GM23338 (cell line): ENCODE measurements at regions not wholly inside any gene's neighbourhood (a gene's known extent, or its start where the extent isn't known, plus 50 kb on each side); places are given as distances from the start of the nearest gene placed in this dataset.

Experiments used
- ATAC-seq: fragments of 200-7000 bp; cut with Tn5 transposase; 3 replicates; pipeline ENCODE4 v1.9.1; 2020
- DNase-seq: peaks from one replicate; pipeline ENCODE4 v3.0.0-alpha.2; 2015; ENCODE audit warnings: low spot score
- H2AFZ ChIP-seq: fragments of 200-600 bp; sonication (generic); 2 replicates; pipeline ENCODE4 v1.8.0; 2016; ENCODE audit warnings: antibody characterized with exemption, mild to moderate bottlenecking, moderate library complexity
- H3F3A ChIP-seq: fragments of 200-600 bp; sonication (generic); replicated peaks from 2 replicates; pipeline ENCODE4 v1.8.0; 2017; ENCODE audit warnings: antibody characterized with exemption, mixed run types, low read depth
- H3K27ac ChIP-seq: fragments of 200-600 bp; sonication (generic); 2 replicates; pipeline ENCODE4 v1.6.1; 2016; ENCODE audit warnings: low read depth
- H3K27me3 ChIP-seq: fragments of 200-600 bp; sonication (generic); 2 replicates; pipeline ENCODE4 v1.8.0; 2016; ENCODE audit warnings: mild to moderate bottlenecking, mixed run types, moderate library complexity; ENCODE audit not compliant: insufficient read depth
- H3K36me3 ChIP-seq: fragments of 200-600 bp; sonication (generic); 2 replicates; pipeline ENCODE4 v1.8.0; 2016; ENCODE audit warnings: mild to moderate bottlenecking; ENCODE audit not compliant: insufficient read depth
- H3K4me1 ChIP-seq: fragments of 200-600 bp; sonication (generic); 2 replicates; pipeline ENCODE4 v1.8.0; 2016; ENCODE audit warnings: mild to moderate bottlenecking, moderate library complexity; ENCODE audit not compliant: insufficient read depth
- H3K4me2 ChIP-seq: fragments of 200-600 bp; sonication (generic); 2 replicates; pipeline ENCODE4 v1.7.1; 2017; ENCODE audit warnings: mixed run types
- H3K4me3 ChIP-seq: fragments of 200-600 bp; sonication (generic); 2 replicates; pipeline ENCODE4 v1.6.1; 2016; ENCODE audit warnings: mixed run types
- H3K79me2 ChIP-seq: fragments of 200-600 bp; sonication (generic); replicated peaks from 2 replicates; pipeline ENCODE4 v1.8.0; 2017; ENCODE audit warnings: mild to moderate bottlenecking; ENCODE audit not compliant: insufficient read depth
- H3K9me2 ChIP-seq: fragments of 200-600 bp; sonication (generic); 2 replicates; pipeline ENCODE4 v1.8.0; 2017; ENCODE audit not compliant: insufficient read depth
- H4K20me1 ChIP-seq: fragments of 200-600 bp; sonication (generic); replicated peaks from 2 replicates; pipeline ENCODE4 v1.8.0; 2017; ENCODE audit warnings: mild to moderate bottlenecking; ENCODE audit not compliant: insufficient read depth
- H3K27ac Mint-ChIP-seq: 2 replicates; pipeline ENCODE4 v1.8.0; 2020; ENCODE audit warnings: inconsistent platforms, mild to moderate bottlenecking, moderate library complexity, mixed read lengths
- H3K27me3 Mint-ChIP-seq: 3 replicates; pipeline ENCODE4 v1.8.0; 2022; ENCODE audit warnings: low read depth, mild to moderate bottlenecking, moderate library complexity, mixed read lengths, inconsistent platforms; ENCODE audit not compliant: insufficient read depth, poor library complexity
- H3K36me3 Mint-ChIP-seq: 3 replicates; pipeline ENCODE4 v1.8.0; 2021; ENCODE audit warnings: low read depth, mild to moderate bottlenecking, inconsistent platforms, moderate library complexity, mixed read lengths
- H3K4me1 Mint-ChIP-seq: 3 replicates; pipeline ENCODE4 v1.8.0; 2020; ENCODE audit warnings: mild to moderate bottlenecking, inconsistent platforms, mixed read lengths
- H3K4me3 Mint-ChIP-seq: 3 replicates; pipeline ENCODE4 v1.8.0; 2021; ENCODE audit warnings: moderate library complexity, mild to moderate bottlenecking, inconsistent platforms, mixed read lengths
- H3K9me3 Mint-ChIP-seq: 3 replicates; pipeline ENCODE4 v1.8.0; 2020; ENCODE audit warnings: moderate library complexity, mild to moderate bottlenecking, inconsistent platforms, mixed read lengths
- CREB1 ChIP-seq: fragments of 250-450 bp; sonication (Bioruptor Pico); IDR thresholded peaks from 2 replicates; pipeline ENCODE4 v1.5.0; 2020; ENCODE audit warnings: low read depth, mild to moderate bottlenecking, moderate library complexity
- CTCF ChIP-seq, 2 experiments: fragments of 200-600 bp in 1 of 2; sonication (generic) in 1 of 2; conservative IDR thresholded peaks; 2 replicates each; pipeline versions ENCODE4 v1.5.1 to v1.6.1; 2016 to 2017; ENCODE audit warnings: antibody characterized with exemption in 2 of 2, low read depth in 2 of 2, mild to moderate bottlenecking in 2 of 2, moderate library complexity in 1 of 2
- EZH2 ChIP-seq: fragments of 200-600 bp; sonication (generic); IDR thresholded peaks from one replicate; pipeline ENCODE4 v1.8.0; 2017; ENCODE audit warnings: antibody characterized with exemption, mild to moderate bottlenecking, low read depth; ENCODE audit not compliant: unreplicated experiment
- EZH2phosphoT487 ChIP-seq: fragments of 200-600 bp; sonication (generic); IDR thresholded peaks from one replicate; pipeline ENCODE4 v1.8.1; 2018; ENCODE audit warnings: antibody characterized with exemption; ENCODE audit not compliant: unreplicated experiment
- JUNB ChIP-seq: IDR thresholded peaks from one replicate; pipeline ENCODE4 v1.6.1; 2016; ENCODE audit warnings: antibody characterized with exemption; ENCODE audit not compliant: unreplicated experiment
- NANOG ChIP-seq: IDR thresholded peaks from 2 replicates; pipeline ENCODE4 v1.6.1; 2016; ENCODE audit warnings: antibody characterized with exemption, borderline replicate concordance
- POLR2AphosphoS5 ChIP-seq: IDR thresholded peaks from 2 replicates; pipeline ENCODE4 v1.6.1; 2016; ENCODE audit warnings: antibody characterized with exemption, low read depth
- REST ChIP-seq: IDR thresholded peaks from one replicate; pipeline ENCODE4 v1.6.1; 2018; ENCODE audit warnings: antibody characterized with exemption; ENCODE audit not compliant: unreplicated experiment
- STAT1 ChIP-seq: IDR thresholded peaks from one replicate; pipeline ENCODE4 v1.6.1; 2016; ENCODE audit warnings: antibody characterized with exemption; ENCODE audit not compliant: unreplicated experiment

- TF ChIP-seq REST (no peak), CREB1 (CRISPR knock-in tag) (no peak), POLR2AphosphoS5 (no peak), JUNB (no peak), EZH2 (no peak), CTCF (conservative IDR thresholded peaks at IDR 0.05; ENCODE audit: low read depth in 2 of 2) (no peak), EZH2phosphoT487 (no peak), NANOG (no peak)
Observed at GRCh38 chr15:85967553-85967952, 112.1 kb upstream of the AGBL1 start (continued).

GRCh38 chr15:85972805-85973540 is 106.7 kb upstream of the AGBL1 start:
- Histone ChIP-seq H3K4me3 (no peak overlapping the region), H4K20me1 (no peaks in the 10 kb centered on the region), H3K9me2 (0 out of 2 replicates have a peak, but pooled peaks cover 4% of the 10 kb centered on the region), H2AFZ (no peak overlapping the region), H3K27ac (no peak overlapping the region), H3K27me3 (no peaks in the 10 kb centered on the region), H3K79me2 (no peaks in the 10 kb centered on the region), H3K4me2 (no peak overlapping the region), H3F3A (no peaks in the 10 kb centered on the region), H3K36me3 (no peaks in the 10 kb centered on the region), H3K4me1 (no peaks in the 10 kb centered on the region)
- H3K4me3 Mint-ChIP-seq = no peak overlapping the region
- DNase-seq = no peak
- TF ChIP-seq STAT1 = no peak
- no peak for TF ChIP-seq REST
- no peak for ATAC-seq
- H3K4me1 Mint-ChIP-seq = peaks cover 4% of the 10 kb centered on the region
- H3K27ac Mint-ChIP-seq = no peak overlapping the region
- H3K36me3 Mint-ChIP-seq = no peaks in the 10 kb centered on the region
- H3K27me3 Mint-ChIP-seq = no peaks in the 10 kb centered on the region
- no peaks in the 10 kb centered on the region for H3K9me3 Mint-ChIP-seq
